GM19351 (cell line): ENCODE measurements at regions not wholly inside any gene's neighbourhood (a gene's known extent, or its start where the extent isn't known, plus 50 kb on each side); places are given as distances from the start of the nearest gene placed in this dataset.

ENCODE experiments used
- ATAC-seq: cut with Tn5 transposase; IDR thresholded peaks from one replicate; pipeline ENCODE4 v1.9.1; 2021; ENCODE audit warnings: mild to moderate bottlenecking, moderate library complexity; ENCODE audit not compliant: unreplicated experiment

DNA sequence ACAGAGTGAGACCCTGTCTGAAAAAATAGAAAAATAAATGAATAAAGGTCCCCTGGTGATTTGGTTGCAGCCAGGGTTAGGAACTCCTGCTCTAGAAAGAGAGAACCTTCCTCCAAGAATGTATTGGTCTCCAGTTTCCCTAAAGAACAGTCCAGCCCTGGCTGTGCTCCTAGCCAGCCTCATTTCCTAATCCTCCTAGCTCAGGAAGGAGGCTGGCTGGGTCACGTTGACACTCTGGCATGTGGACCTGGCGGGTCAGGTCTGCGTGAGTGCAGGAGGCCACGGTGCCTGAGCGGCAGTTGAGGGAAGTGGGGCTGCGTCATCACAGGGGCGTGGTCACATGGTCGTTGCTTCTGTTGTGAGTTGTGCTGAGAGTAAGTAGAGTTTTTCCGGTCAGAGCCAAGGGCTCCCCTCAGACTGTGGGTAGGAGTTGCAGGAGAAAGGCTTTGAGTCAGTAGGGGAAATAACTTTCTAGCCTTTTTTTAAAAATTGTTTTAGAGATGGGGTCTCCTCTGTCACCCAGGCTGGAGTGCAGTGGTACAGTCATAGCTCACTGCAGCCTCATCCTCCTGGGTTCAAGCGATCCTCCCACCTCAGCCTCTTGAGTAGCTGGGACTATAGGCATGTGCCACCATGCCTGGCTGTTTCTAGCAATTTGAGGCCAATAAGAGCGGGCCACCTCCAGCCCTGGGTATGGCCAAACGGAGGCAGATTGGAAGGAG is 194.0 kb upstream of the CIBAR2 start:
- peak; percentile 86 for ATAC-seq

- no peak for ATAC-seq
Measured at GRCh38 chr16:85306793-85307551, 194.7 kb upstream of the CIBAR2 start.

GRCh38 chr16:85307552-85308364 is 195.5 kb upstream of the CIBAR2 start:
- ATAC-seq: no peak

GRCh38 chr16:85308611-85309540 is 196.6 kb upstream of the CIBAR2 start:
- no peak for ATAC-seq

- no peak for ATAC-seq
Measured at GRCh38 chr16:85309656-85310587, 197.7 kb upstream of the CIBAR2 start.

GRCh38 chr16:85310868-85311585 is 198.8 kb upstream of the CIBAR2 start:
- ATAC-seq: no peak

- no peak for ATAC-seq
Measured at GRCh38 chr16:85311741-85312140, 199.5 kb upstream of the CIBAR2 start.

- no peak for ATAC-seq
Measured at GRCh38 chr16:85312174-85312573, 199.9 kb upstream of the CIBAR2 start.

DNA sequence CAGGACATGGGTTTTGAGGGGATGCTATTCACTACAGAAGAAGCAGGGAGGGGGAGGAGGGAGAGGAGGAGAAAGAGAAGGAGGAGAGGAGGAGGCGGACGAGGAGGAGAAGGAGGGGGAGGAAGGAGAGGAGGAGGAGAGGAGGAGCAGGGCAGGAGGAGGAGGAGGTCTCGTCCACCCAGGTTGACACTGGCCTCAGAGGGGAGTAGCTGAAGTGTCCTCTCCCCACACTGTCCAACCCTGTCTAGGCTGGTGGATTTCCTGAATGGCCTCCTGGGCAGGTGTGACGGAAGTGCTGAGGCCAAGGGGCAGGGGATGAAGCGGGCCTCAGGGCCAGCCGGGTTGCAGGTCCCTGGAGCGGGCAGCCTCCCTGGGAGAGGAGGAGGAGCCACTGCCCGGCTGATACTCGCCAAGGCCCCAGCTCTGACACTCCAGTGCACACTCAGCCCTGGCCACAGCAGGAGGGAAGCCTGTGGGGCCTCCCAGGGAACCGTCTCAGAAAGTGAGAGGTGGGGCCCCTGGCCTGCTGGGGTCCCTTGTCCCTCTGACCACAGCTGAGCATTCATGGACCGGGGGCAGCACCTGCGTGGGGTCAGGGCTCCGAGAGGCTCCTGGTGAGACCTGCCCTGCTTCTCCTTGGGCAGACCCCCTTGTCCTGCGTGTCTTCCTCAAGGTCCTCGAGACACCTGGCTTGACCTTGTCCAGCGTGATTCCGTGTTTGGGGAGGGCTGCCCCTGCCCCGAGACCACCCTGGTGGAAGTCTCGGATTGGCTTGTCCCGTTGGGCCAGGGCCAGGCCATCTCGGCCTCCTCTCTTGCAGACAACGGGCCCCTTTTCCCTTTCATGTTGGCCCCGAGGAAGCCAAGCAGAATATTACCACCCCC is 200.6 kb upstream of the CIBAR2 start:
- no peak for ATAC-seq

DNA sequence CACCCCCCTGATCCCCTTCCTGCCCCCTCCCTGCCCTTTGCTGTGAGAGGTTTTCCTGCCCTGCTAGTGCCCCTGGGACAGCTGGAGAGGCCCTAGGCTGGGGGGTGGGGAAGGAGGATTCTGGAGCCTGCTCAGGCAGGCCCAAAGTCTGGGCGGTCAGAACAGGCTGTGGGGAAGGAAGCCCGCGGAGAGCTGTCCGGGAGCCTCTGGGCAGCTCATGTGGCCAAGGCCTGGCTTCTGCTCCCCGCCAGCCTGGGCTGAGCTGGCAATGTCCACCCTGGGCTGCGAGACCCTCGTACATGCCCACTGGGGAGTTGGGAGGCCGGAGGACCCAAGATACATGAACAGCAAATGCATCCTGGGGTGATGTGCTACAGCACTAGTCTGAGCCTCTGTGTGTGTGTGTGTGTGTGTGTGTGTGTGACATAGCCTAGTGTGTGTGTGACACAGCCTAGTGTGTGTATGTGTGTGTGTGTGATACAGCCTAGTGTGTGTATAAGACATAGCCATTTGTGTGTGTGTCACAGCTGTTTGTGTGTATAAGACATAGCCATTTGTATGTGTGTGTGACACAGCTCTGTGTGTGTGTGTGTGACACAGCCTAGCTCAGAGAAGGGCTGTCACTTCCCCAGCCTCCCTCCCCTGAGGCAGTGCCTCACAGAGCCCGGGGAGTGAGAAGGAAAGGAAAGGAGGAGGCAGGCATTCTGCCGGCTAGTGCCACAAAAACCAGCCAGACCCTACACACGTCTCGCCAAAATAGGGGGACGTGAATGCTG is 201.4 kb upstream of the CIBAR2 start:
- no peak for ATAC-seq

- no peak for ATAC-seq
Measured at GRCh38 chr16:85314512-85314971, 202.3 kb upstream of the CIBAR2 start.

DNA sequence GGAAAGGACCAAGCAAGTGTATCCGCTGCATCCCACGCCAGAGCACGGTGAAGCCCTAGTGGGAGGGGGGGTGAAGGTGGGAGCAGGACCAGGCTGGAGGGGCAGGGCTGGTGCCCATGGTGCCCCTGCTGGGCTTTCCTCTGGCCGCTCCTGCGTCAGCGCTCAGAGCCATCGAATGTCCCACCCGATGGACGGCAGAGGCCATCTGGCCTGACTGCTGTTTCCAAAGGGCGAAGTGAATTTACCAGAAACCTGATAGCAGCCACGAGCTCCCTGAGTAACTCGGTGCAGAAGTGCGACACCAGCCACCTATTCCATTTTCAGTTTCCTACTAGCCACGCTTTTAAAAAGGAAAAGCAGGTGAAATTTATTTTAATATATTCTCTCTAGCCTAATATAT is 203.6 kb upstream of the CIBAR2 start:
- no peak for ATAC-seq

- no peak for ATAC-seq
Measured at GRCh38 chr16:85316321-85316919, 204.1 kb upstream of the CIBAR2 start.

DNA sequence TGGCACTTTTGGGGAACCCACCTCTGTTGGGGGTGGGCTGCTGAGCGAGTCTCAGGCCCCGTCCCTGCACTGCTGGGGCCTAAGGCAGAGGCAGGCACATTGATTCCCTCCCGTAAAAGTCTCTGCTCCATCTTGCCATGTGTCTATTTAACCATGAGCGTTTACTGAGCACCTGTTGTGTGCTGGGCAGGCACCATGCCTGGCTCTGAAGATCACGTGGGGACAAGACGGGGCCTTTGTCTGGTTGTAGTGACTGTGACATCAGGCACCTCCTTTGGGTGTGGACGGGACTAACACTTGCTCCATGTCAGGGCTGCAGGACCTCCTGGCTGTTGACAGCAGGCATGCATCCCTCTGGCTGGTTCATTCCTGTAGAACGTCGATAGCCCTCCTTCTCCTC is 204.7 kb upstream of the CIBAR2 start:
- no peak for ATAC-seq

DNA sequence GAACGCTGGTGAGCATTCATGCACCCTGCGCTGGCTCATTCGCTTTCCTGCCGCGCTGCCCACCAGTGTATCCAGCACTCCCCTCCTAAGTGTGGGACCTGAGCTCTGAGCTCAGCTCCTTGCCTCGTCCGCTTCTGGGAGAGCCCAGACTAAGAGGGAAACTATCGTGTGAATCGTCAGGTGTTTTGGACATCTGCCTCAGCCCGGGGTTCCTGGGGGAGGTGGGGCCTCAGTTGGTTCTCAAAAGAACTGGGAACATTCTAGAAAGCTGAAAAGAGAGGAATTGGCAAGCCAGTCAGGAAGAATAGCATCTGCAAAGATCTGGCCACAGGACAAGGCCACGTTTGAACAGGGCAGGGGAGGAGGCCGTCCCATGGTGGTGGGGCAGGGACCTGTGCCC is 205.4 kb upstream of the CIBAR2 start:
- no peak for ATAC-seq

- ATAC-seq: no peak
Measured at GRCh38 chr16:85319208-85319983, 207.1 kb upstream of the CIBAR2 start.
